ENCODE measurements at regions not wholly inside any gene's neighbourhood (a gene's known extent, or its start where the extent isn't known, plus 50 kb on each side); places are given as distances from the start of the nearest gene placed in this dataset.

DNA sequence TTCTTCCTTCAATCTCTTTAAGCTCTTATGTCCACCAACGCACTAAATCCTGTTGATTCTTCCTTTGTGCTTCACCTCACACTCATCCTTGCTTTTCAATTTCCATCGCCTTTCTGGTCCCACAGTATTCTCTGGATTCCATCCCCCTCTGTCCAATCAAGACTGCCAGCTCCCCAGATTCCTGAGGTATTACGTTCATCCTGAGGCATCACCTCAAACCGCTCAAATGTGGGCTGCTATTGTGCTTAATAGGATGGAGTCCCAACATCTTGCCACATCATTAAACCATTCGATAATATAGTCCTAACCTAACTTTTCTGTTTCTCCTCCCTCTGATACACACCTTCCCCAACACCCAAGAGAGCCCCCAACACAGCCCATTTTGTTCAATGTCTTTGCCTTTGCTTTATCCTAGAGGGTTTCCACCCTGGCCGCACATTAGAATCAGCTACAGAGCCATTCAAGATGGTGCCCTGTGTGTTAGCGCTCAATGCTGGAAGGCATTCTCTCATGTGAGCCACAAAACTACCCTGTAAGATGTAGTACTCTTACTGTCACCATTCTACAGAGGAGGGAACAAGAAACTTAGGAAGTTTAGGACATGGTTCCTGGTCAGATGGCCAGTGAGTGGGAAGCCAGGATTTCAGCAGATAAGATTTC is 79.5 kb upstream of the LEP start:
- Histone ChIP-seq H3K4me1 (ENCODE audit: low read depth, poor library complexity, severe bottlenecking) (no peaks in the 10 kb centered on the region), H3K9ac (no peak overlapping the region), H3K27me3 (ENCODE audit: insufficient read depth, low read depth) (no peaks in the 10 kb centered on the region; the same call in 1 of the 2 replicates), H4K20me1 (ENCODE audit: insufficient read depth) (no peaks in the 10 kb centered on the region), H3K36me3 (ENCODE audit: insufficient read depth) (no peaks in the 10 kb centered on the region), H3K27ac (no peak overlapping the region), H3K4me3 (IDR thresholded peaks at IDR 0.05; ENCODE audit: insufficient read depth, low read depth, low read length) (no peak overlapping the region), H2AFZ (ENCODE audit: low read depth) (no peak overlapping the region), H3K4me2 (no peak overlapping the region), H3K79me2 (ENCODE audit: insufficient read depth, low read depth) (no peaks in the 10 kb centered on the region)
- TF ChIP-seq, protein P1, sequence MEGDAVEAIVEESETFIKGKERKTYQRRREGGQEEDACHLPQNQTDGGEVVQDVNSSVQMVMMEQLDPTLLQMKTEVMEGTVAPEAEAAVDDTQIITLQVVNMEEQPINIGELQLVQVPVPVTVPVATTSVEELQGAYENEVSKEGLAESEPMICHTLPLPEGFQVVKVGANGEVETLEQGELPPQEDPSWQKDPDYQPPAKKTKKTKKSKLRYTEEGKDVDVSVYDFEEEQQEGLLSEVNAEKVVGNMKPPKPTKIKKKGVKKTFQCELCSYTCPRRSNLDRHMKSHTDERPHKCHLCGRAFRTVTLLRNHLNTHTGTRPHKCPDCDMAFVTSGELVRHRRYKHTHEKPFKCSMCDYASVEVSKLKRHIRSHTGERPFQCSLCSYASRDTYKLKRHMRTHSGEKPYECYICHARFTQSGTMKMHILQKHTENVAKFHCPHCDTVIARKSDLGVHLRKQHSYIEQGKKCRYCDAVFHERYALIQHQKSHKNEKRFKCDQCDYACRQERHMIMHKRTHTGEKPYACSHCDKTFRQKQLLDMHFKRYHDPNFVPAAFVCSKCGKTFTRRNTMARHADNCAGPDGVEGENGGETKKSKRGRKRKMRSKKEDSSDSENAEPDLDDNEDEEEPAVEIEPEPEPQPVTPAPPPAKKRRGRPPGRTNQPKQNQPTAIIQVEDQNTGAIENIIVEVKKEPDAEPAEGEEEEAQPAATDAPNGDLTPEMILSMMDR (conservative IDR thresholded peaks at IDR 0.05; ENCODE audit: low read depth, low read length) = no peak

DNA sequence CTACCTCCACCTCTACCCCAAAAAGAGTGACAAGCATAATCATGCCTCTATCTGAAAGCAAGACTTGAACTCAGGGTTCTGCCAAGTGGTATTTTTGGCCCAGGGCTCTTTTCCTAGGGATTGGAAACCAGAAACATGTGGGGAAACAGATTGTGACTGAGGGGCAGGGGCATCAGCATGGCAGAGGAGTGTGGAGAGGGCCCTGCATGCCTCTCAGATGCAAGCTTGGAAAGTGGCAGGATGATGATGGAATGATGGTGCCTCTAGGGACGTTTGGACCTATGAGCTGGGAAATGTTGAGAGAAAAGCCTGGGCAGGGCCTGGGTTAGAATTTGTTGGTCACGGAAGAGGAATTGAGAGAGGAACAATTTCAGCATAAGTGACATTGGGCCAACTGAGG is 78.4 kb upstream of the LEP start:
- Histone ChIP-seq H3K36me3 (ENCODE audit: insufficient read depth) (no peaks in the 10 kb centered on the region), H3K9ac (no peak overlapping the region), H3K27ac (no peak overlapping the region), H3K4me3 (IDR thresholded peaks at IDR 0.05; ENCODE audit: insufficient read depth, low read depth, low read length) (no peak overlapping the region), H3K79me2 (ENCODE audit: insufficient read depth, low read depth) (no peaks in the 10 kb centered on the region), H3K27me3 (ENCODE audit: insufficient read depth, low read depth) (peaks cover 6% of the 10 kb centered on the region; the same call in 1 of the 2 replicates), H3K4me1 (ENCODE audit: low read depth, poor library complexity, severe bottlenecking) (no peaks in the 10 kb centered on the region), H2AFZ (ENCODE audit: low read depth) (no peak overlapping the region), H3K4me2 (no peak overlapping the region), H4K20me1 (ENCODE audit: insufficient read depth) (no peaks in the 10 kb centered on the region)
- TF ChIP-seq, protein P1 (conservative IDR thresholded peaks at IDR 0.05; ENCODE audit: low read depth, low read length) = no peak

- no peaks in the 10 kb centered on the region for H4K20me1 ChIP-seq (ENCODE audit: insufficient read depth)
- H3K27ac ChIP-seq = no peak overlapping the region
- H3K36me3 ChIP-seq (ENCODE audit: insufficient read depth) = no peaks in the 10 kb centered on the region
- H3K4me1 ChIP-seq (ENCODE audit: low read depth, poor library complexity, severe bottlenecking) = no peaks in the 10 kb centered on the region
- TF ChIP-seq, protein P1 (conservative IDR thresholded peaks at IDR 0.05; ENCODE audit: low read depth, low read length) = no peak
- no peak overlapping the region for H3K9ac ChIP-seq
- no peaks in the 10 kb centered on the region for H3K79me2 ChIP-seq (ENCODE audit: insufficient read depth, low read depth)
- H2AFZ ChIP-seq (ENCODE audit: low read depth) = no peak overlapping the region
- peaks cover 10% of the 10 kb centered on the region; the same call in 1 of the 2 replicates for H3K27me3 ChIP-seq (ENCODE audit: insufficient read depth, low read depth)
- no peak overlapping the region for H3K4me3 ChIP-seq (IDR thresholded peaks at IDR 0.05; ENCODE audit: insufficient read depth, low read depth, low read length)
- H3K4me2 ChIP-seq = no peak overlapping the region
Observed at GRCh38 chr7:128163473-128163872, 77.6 kb upstream of the LEP start.

DNA sequence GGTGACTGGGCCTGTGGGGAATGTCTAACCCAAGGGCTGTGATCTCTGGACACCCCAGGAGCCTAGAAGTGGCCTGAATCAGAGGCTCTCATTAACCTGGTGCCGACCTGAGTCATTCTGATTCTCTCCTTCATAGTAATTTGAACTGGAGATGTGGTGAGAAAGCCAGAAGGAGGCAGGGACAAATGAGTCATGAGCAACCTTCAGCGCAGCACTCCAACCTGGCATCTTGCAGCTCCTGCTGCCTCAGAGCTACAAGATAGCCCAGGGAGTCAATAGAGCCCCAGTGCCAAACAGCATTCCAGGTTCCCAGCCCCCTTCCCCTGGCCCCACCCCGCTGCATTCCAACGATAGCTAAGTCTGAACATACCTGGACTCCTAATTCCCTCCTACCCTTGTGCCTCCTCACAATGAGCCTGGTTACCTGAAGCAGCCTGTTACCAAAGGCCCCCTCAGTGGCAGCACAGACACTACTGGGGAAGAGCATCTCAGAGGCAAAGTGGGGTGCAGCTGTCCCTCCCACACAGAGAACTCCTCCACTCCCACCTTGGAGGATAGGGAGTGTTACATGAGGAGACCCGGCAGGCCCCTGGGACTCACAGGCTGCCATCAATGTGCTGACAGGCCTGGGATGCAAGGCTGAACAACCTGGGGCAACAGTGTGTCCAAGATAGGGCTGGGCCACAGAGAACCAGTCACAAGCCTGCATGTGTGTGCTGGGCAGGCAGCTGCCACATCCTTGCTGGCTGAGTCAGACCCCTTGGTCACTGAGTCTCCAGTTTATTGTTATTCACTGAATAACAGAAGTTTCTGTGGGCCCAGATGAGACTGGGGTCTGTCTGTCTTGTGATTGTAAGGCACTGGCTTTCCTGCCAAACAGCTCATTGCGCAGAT is 76.8 kb upstream of the LEP start:
- Histone ChIP-seq H3K9ac (no peak overlapping the region), H3K27ac (no peak overlapping the region), H3K27me3 (ENCODE audit: insufficient read depth, low read depth) (peaks cover 10% of the 10 kb centered on the region; the same call in 1 of the 2 replicates), H2AFZ (ENCODE audit: low read depth) (no peak overlapping the region), H3K4me2 (no peak overlapping the region), H3K36me3 (ENCODE audit: insufficient read depth) (no peaks in the 10 kb centered on the region), H3K4me3 (IDR thresholded peaks at IDR 0.05; ENCODE audit: insufficient read depth, low read depth, low read length) (no peak overlapping the region), H3K4me1 (ENCODE audit: low read depth, poor library complexity, severe bottlenecking) (no peaks in the 10 kb centered on the region), H4K20me1 (ENCODE audit: insufficient read depth) (no peaks in the 10 kb centered on the region), H3K79me2 (ENCODE audit: insufficient read depth, low read depth) (no peaks in the 10 kb centered on the region)
- TF ChIP-seq, protein P1 (conservative IDR thresholded peaks at IDR 0.05; ENCODE audit: low read depth, low read length) = no peak

Measured in KMS-11 (cell line).